GM18858 (cell line): ENCODE measurements at regions not wholly inside any gene's neighbourhood (a gene's known extent, or its start where the extent isn't known, plus 50 kb on each side); places are given as distances from the start of the nearest gene placed in this dataset.

ENCODE experiments used
- ATAC-seq: cut with Tn5 transposase; IDR thresholded peaks from one replicate; pipeline ENCODE4 v1.9.1; 2021; ENCODE audit not compliant: unreplicated experiment

GRCh38 chr3:84835366-84835765, 123.4 kb upstream of the CADM2 start:
- no peak for ATAC-seq

- no peak for ATAC-seq
These were observed 121.8 kb upstream of the CADM2 start for GRCh38 chr3:84836961-84837360.

DNA sequence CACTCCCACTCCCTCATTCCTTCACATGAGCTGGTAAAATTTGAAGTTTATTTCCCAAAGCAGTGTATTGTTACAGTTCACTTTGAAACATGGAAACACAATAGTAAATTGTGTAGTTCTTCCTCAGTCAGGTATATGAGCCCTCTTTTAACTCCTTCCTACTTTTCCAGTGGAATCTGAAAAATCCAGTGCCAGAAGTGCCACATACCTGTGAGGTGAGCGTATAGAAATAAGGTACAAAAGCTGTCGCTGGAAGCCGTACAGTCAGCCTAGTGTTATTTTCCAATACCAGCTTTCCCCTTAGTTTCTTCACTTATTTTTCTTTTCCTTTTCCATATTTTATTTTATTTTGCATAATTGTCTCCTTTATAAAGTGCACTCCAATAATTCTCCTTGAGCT, 81.7 kb upstream of the CADM2 start:
- no peak for ATAC-seq

GRCh38 chr3:84881288-84881687, 77.5 kb upstream of the CADM2 start:
- no peak for ATAC-seq

DNA sequence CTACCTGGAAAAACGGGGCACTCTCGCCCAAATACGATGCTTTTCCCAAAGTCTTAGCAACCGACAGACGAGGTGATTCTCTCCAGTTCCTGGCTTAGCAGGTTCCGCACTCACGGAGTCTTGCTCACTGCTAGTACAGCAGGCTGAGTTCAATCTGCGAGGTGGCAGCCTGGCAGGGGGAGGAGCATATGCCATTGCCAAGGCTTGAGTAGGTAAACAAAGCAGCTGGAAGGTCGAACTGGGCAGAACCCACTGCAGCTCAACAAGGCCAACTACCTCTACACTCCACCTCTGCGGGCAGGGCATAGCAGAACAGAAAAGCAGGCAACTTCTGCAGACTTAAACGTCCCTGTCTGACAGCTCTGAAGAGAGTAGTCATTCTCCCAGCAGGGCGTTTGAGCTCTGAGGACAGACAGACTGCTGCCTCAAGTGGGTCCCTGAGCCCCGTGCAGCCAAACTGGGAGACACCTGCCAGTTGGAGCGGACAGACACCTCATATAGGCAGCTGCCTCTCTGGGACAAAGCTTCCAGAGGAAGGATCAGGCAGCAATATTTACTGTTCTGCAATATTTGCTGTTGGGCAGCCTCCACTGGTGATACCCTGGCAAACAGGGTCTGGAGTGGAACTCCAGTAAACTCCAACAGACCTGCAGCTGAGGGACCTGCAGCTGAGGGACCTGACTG, 73.4 kb upstream of the CADM2 start:
- ATAC-seq, result no peak

GRCh38 chr3:84891851-84892250, 66.9 kb upstream of the CADM2 start:
- no peak for ATAC-seq

DNA sequence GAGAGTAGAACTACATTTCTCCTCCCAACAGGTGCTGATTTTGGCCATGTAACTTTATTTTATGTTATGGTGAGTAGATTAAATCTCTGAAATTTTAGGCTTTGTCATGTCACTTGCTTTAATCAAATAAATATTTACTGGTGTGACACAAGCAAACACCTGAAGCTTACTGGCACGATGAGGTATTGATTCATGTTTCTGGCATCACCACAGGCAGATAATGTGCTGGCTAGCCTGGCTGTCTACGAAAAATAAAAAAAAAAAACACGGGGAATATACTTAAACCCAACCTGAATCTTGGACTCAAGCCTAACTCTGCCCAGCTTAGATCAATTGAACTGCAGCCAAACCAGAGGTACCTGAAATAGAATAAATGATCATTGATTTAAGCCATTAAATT, 65.6 kb upstream of the CADM2 start:
- ATAC-seq, result no peak

DNA sequence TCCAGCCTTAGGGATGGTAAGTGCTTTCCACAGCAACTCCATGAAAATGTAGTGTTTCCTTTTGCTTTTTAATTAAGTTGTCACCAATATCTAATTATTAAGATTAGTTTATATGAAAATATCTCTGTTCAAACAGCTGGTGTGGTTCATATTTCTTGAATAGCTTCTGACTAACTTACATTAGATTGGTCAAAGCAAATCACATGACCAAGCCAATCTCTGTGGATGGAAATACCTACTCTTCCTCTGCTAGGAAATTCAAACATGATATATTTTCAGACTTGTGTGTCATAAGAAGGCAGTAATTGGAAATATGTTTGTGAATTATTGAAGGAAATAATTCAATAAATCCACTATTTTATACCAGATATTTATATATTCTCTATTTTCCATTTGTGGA, 54.6 kb upstream of the CADM2 start:
- no peak for ATAC-seq

DNA sequence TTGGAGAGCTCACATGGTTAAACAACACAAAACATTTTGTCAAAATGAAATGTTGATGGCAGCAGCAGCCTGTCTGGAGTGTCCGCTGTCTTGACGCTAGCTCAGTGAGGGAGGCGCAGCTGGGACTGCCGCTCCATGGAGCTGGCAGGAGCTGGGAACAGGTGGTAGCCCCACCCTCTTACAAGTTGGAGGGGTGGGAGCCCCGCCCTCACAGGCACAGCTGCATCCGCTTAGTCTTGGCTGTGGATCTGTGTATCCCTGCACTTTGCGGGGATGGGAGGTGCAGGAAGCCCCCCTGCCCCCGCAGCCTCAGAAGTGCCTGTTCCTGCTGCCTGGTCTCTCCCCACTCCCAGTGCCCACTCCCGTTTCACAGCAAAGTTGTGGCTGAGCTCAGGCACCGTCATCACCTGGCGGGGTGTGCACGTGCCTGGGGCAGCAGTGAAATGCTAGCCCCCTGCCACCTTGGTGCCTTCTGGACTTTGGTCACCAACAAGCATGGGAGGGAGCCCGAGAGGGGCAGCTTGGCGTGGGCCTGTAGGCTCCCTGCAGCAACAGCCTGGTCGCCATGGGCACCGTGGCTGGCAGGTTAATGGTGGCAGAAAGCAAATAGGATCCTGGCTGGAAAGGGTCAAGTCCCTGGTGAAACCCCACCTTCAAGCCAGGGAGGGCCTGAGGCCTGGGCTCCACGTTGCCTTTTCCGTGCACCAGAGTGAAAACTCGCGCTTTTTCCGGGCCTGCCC, 53.8 kb upstream of the CADM2 start:
- ATAC-seq, result no peak

DNA sequence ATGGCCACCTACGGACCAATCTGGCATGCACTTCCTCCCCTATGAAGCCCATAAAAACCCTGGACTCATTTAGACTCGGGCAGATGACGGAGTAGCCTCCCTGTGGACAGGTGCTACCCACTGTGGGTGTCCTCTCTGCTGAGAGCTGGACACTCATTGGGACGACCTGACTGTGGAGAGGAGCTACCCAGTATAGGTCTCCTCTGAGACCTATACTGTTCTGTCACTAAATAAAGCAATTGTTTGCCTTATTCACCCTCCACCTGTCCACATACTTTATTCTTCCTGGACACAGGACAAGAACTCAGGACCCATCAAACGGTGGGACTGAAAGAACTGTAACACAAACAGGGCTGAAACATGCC, 53.3 kb upstream of the CADM2 start:
- no peak for ATAC-seq

DNA sequence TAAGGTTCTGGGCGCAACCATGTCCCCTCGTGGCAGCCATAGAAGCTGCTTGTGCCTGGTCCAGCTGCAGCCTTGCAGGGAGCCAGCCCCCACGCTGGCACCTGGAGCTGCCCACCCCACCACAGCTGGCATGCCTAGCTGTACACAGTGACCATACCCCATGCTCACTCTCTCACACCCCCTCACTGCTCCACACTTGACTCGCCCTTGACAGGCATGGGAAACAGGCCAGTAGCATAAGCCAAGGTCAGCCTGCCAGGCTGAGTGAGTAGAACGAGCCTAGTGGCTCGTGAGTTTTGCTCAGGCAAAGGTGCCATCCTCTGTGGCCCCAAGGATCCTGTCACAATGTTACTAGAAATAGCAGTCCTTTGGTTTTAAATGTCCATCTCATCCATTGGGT, 52.7 kb upstream of the CADM2 start:
- ATAC-seq, result no peak
